ENCODE measurements at regions not wholly inside any gene's neighbourhood (a gene's known extent, or its start where the extent isn't known, plus 50 kb on each side); places are given as distances from the start of the nearest gene placed in this dataset.

DNA sequence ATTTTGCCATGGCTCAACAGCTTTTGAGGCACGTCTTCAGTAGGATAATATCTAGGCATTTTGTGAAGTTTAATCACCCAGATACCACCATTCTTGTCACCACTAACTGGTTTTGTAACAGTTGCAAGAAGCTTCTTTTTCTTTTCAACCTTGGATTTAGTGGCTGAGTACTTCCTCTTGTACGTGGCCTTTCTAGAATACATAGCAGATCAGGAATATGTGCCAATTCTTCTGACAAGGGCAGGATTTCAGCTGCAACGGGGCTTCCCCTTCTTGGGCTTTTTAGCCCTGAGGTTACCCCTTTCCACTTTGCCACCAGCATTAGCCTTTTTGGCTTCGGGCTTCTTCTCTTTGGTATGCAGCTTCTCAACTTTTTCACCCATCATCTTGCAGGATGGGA, 79.3 kb upstream of the WARS2 start (continued):
- TF ChIP-seq, protein P1, sequence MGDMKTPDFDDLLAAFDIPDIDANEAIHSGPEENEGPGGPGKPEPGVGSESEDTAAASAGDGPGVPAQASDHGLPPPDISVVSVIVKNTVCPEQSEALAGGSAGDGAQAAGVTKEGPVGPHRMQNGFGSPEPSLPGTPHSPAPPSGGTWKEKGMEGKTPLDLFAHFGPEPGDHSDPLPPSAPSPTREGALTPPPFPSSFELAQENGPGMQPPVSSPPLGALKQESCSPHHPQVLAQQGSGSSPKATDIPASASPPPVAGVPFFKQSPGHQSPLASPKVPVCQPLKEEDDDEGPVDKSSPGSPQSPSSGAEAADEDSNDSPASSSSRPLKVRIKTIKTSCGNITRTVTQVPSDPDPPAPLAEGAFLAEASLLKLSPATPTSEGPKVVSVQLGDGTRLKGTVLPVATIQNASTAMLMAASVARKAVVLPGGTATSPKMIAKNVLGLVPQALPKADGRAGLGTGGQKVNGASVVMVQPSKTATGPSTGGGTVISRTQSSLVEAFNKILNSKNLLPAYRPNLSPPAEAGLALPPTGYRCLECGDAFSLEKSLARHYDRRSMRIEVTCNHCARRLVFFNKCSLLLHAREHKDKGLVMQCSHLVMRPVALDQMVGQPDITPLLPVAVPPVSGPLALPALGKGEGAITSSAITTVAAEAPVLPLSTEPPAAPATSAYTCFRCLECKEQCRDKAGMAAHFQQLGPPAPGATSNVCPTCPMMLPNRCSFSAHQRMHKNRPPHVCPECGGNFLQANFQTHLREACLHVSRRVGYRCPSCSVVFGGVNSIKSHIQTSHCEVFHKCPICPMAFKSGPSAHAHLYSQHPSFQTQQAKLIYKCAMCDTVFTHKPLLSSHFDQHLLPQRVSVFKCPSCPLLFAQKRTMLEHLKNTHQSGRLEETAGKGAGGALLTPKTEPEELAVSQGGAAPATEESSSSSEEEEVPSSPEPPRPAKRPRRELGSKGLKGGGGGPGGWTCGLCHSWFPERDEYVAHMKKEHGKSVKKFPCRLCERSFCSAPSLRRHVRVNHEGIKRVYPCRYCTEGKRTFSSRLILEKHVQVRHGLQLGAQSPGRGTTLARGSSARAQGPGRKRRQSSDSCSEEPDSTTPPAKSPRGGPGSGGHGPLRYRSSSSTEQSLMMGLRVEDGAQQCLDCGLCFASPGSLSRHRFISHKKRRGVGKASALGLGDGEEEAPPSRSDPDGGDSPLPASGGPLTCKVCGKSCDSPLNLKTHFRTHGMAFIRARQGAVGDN (IDR thresholded peaks at IDR 0.05), result no peak
- TF ChIP-seq FOXK2 (IDR thresholded peaks at IDR 0.05), result no peak
- no peak for TF ChIP-seq NRF1 (conservative IDR thresholded peaks at IDR 0.05; ENCODE audit: low read depth, low read length)
- TF ChIP-seq NFYB (IDR thresholded peaks at IDR 0.05; ENCODE audit: insufficient read depth, low read depth, low read length), result no peak
- TF ChIP-seq, protein P2, sequence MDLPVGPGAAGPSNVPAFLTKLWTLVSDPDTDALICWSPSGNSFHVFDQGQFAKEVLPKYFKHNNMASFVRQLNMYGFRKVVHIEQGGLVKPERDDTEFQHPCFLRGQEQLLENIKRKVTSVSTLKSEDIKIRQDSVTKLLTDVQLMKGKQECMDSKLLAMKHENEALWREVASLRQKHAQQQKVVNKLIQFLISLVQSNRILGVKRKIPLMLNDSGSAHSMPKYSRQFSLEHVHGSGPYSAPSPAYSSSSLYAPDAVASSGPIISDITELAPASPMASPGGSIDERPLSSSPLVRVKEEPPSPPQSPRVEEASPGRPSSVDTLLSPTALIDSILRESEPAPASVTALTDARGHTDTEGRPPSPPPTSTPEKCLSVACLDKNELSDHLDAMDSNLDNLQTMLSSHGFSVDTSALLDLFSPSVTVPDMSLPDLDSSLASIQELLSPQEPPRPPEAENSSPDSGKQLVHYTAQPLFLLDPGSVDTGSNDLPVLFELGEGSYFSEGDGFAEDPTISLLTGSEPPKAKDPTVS (IDR thresholded peaks at IDR 0.05; ENCODE audit: low read depth, low read length), result no peak
- TF ChIP-seq NR2C2 (IDR thresholded peaks at IDR 0.05; ENCODE audit: borderline replicate concordance, control insufficient read depth, insufficient read length, low read depth), result no peak
- no peak for TF ChIP-seq POU2F2 (IDR thresholded peaks at IDR 0.05; ENCODE audit: borderline replicate concordance, low read depth, low read length)
- TF ChIP-seq WRNIP1 (IDR thresholded peaks at IDR 0.05; ENCODE audit: borderline replicate concordance, low read depth, low read length), result no peak
- no peak for TF ChIP-seq CHD1 (IDR thresholded peaks at IDR 0.05; ENCODE audit: low read depth, low read length)
- TF ChIP-seq, protein P3, sequence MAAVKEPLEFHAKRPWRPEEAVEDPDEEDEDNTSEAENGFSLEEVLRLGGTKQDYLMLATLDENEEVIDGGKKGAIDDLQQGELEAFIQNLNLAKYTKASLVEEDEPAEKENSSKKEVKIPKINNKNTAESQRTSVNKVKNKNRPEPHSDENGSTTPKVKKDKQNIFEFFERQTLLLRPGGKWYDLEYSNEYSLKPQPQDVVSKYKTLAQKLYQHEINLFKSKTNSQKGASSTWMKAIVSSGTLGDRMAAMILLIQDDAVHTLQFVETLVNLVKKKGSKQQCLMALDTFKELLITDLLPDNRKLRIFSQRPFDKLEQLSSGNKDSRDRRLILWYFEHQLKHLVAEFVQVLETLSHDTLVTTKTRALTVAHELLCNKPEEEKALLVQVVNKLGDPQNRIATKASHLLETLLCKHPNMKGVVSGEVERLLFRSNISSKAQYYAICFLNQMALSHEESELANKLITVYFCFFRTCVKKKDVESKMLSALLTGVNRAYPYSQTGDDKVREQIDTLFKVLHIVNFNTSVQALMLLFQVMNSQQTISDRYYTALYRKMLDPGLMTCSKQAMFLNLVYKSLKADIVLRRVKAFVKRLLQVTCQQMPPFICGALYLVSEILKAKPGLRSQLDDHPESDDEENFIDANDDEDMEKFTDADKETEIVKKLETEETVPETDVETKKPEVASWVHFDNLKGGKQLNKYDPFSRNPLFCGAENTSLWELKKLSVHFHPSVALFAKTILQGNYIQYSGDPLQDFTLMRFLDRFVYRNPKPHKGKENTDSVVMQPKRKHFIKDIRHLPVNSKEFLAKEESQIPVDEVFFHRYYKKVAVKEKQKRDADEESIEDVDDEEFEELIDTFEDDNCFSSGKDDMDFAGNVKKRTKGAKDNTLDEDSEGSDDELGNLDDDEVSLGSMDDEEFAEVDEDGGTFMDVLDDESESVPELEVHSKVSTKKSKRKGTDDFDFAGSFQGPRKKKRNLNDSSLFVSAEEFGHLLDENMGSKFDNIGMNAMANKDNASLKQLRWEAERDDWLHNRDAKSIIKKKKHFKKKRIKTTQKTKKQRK (IDR thresholded peaks at IDR 0.05; ENCODE audit: low read depth, low read length), result no peak
- no peak for TF ChIP-seq NFYA (IDR thresholded peaks at IDR 0.05; ENCODE audit: borderline replicate concordance, low read depth, low read length)
- TF ChIP-seq KDM1A (IDR thresholded peaks at IDR 0.05; ENCODE audit: borderline replicate concordance), result no peak

Data from GM12878 (cell line).